B cell (primary cell): ENCODE measurements at regions not wholly inside any gene's neighbourhood (a gene's known extent, or its start where the extent isn't known, plus 50 kb on each side); places are given as distances from the start of the nearest gene placed in this dataset.

Source experiments
- ATAC-seq: fragments of 200-7000 bp; cut with Tn5 transposase; one replicate; pipeline ENCODE4 v1.10.0; 2021; ENCODE audit warnings: low read depth, mild to moderate bottlenecking, moderate number of reproducible peaks, moderate library complexity
- CTCF ChIA-PET: fragments of 350-600 bp; sonication (Branson Sonifier 250); formaldehyde crosslinking; loops from one replicate; lab custom pipeline; 2021; ENCODE audit warnings: antibody characterized with exemption, inconsistent platforms; lab: Charles Lee
- POLR2A ChIA-PET: fragments of 350-600 bp; sonication (Branson Sonifier 250); formaldehyde crosslinking; loops from one replicate; lab custom pipeline; 2021; ENCODE audit warnings: antibody characterized with exemption; lab: Charles Lee
- DNase-seq: peaks from one replicate; pipeline ENCODE4 v3.0.0; 2013
- H2AFZ ChIP-seq: 2 replicates; pipeline ENCODE4 v1.6.1; 2012; ENCODE audit warnings: mild to moderate bottlenecking, low read depth, low read length; ENCODE audit not compliant: insufficient read depth, poor library complexity, severe bottlenecking
- H3K27ac ChIP-seq, 2 donors: 1 replicate in 1 of 2; 2 replicates in 1 of 2; pipeline ENCODE4 v1.5.1; 2012 to 2013; ENCODE audit warnings: low read length in 2 of 2, mild to moderate bottlenecking in 2 of 2, moderate library complexity in 1 of 2
- H3K27me3 ChIP-seq, 4 experiments: fragments of 200-600 bp in 1 of 4; sonication (generic) in 1 of 4; replicated peaks in 1 of 4; 1 replicate in 2 of 4; 2 replicates in 2 of 4; pipeline versions ENCODE4 v1.6.1 to v1.7.0; 2013 to 2016; ENCODE audit warnings: low read length in 3 of 4, mild to moderate bottlenecking in 2 of 4, mixed read lengths in 1 of 4, moderate library complexity in 1 of 4; ENCODE audit not compliant: insufficient read depth in 4 of 4, control insufficient read depth in 3 of 4; ENCODE audit errors: control extremely low read depth in 1 of 4
- H3K36me3 ChIP-seq, 2 experiments: replicated peaks in 1 of 2; 1 replicate in 1 of 2; 2 replicates in 1 of 2; pipeline versions ENCODE4 v1.6.1 to v1.7.1; 2013; ENCODE audit warnings: low read length in 1 of 2; ENCODE audit not compliant: insufficient read depth in 2 of 2, control insufficient read depth in 1 of 2; ENCODE audit errors: control extremely low read depth in 1 of 2, extremely low read depth in 1 of 2
- H3K4me1 ChIP-seq, 2 donors: fragments of 200-600 bp in 1 of 2; sonication (generic) in 1 of 2; 1 replicate in 1 of 2; 2 replicates in 1 of 2; pipeline versions ENCODE4 v1.5.1 to v1.6.1; 2013 to 2017; ENCODE audit warnings: low read length in 2 of 2; ENCODE audit not compliant: control insufficient read depth in 2 of 2, insufficient read depth in 2 of 2
- H3K4me2 ChIP-seq: replicated peaks from 2 replicates; pipeline ENCODE3; 2012; ENCODE audit warnings: mild to moderate bottlenecking, low read depth, low read length; ENCODE audit not compliant: poor library complexity, severe bottlenecking
- H3K4me3 ChIP-seq, 5 experiments: fragments of 200-600 bp in 1 of 5; sonication (generic) in 1 of 5; 1 replicate in 3 of 5; 2 replicates in 2 of 5; pipeline versions ENCODE4 v1.5.1 to v1.7.0; 2011 to 2016; ENCODE audit warnings: low read length in 4 of 5, mild to moderate bottlenecking in 4 of 5, low read depth in 2 of 5, control low read depth in 1 of 5, moderate library complexity in 1 of 5; ENCODE audit not compliant: insufficient read depth in 1 of 5; ENCODE audit errors: control extremely low read depth in 1 of 5, extremely low read depth in 1 of 5
- H3K79me2 ChIP-seq: fragments of 200-600 bp; sonication (generic); one replicate; pipeline ENCODE4 v1.6.0; 2016; ENCODE audit warnings: low read length; ENCODE audit not compliant: control insufficient read depth, insufficient read depth
- H3K9ac ChIP-seq: fragments of 200-600 bp; sonication (generic); 2 replicates; pipeline ENCODE4 v1.6.1; 2017; ENCODE audit warnings: mild to moderate bottlenecking, low read length, moderate library complexity
- H3K9me3 ChIP-seq, 3 donors: one replicate each; pipeline versions ENCODE4 v1.6.1 to v1.7.1; 2013; ENCODE audit warnings: low read length in 2 of 3; ENCODE audit not compliant: control insufficient read depth in 2 of 3, insufficient read depth in 1 of 3; ENCODE audit errors: control extremely low read depth in 1 of 3
- H4K20me1 ChIP-seq: 2 replicates; pipeline ENCODE4 v1.6.0; 2012; ENCODE audit warnings: mild to moderate bottlenecking, low read length; ENCODE audit not compliant: insufficient read depth, control insufficient read depth, poor library complexity, severe bottlenecking
- H3K27ac Mint-ChIP-seq: one replicate; pipeline ENCODE4 v1.8.0; 2021; ENCODE audit warnings: mixed read lengths
- H3K27me3 Mint-ChIP-seq: one replicate; pipeline ENCODE4 v1.8.0; 2021; ENCODE audit warnings: mixed read lengths
- H3K4me1 Mint-ChIP-seq: one replicate; pipeline ENCODE4 v1.8.0; 2021; ENCODE audit warnings: mixed read lengths
- H3K4me3 Mint-ChIP-seq: one replicate; pipeline ENCODE4 v1.8.0; 2021; ENCODE audit warnings: mixed read lengths
- H3K9me3 Mint-ChIP-seq: one replicate; pipeline ENCODE4 v1.8.0; 2022; ENCODE audit warnings: mixed read lengths; ENCODE audit not compliant: insufficient read depth
- CTCF ChIP-seq: fragments of 200-600 bp; IDR thresholded peaks from one replicate; pipeline ENCODE4 v1.8.0; 2022; ENCODE audit warnings: antibody characterized with exemption, mild to moderate bottlenecking
- EZH2 ChIP-seq: IDR thresholded peaks from 2 replicates; pipeline ENCODE4 v1.6.1; 2012; ENCODE audit warnings: borderline replicate concordance, low read depth, mild to moderate bottlenecking, moderate library complexity, low read length; ENCODE audit not compliant: insufficient read depth, poor library complexity, severe bottlenecking
- WGBS: methylation state at CpG from one replicate; pipeline ENCODE4 v1.1.5; 2013; ENCODE audit warnings: missing lambda C conversion rate; ENCODE audit not compliant: insufficient coverage; 5-methylcytosine and 5-hydroxymethylcytosine counted together
- intact Hi-C: fragments of 100-400 bp; cut with micrococcal nuclease; formaldehyde crosslinking; loops from one replicate; pipeline ENCODE4 v1.10.0; 2022

- H3K27me3 ChIP-seq: no peaks in the 10 kb centered on the region
- H3K79me2 ChIP-seq: no peaks in the 10 kb centered on the region
- no peak overlapping the region for H2AFZ ChIP-seq
- H3K4me2 ChIP-seq: no peak overlapping the region
- POLR2A ChIA-PET: no interaction called here
- CTCF ChIA-PET: no interaction called here
- no peak for DNase-seq
- H3K36me3 ChIP-seq: no peaks in the 10 kb centered on the region
- H4K20me1 ChIP-seq: no peaks in the 10 kb centered on the region
- Mint-ChIP-seq H3K27ac (no peak overlapping the region), H3K4me1 (no peaks in the 10 kb centered on the region), H3K4me3 (no peak overlapping the region), H3K9me3 (peaks cover 6% of the 10 kb centered on the region), H3K27me3 (no peaks in the 10 kb centered on the region)
- no peak overlapping the region for H3K4me3 ChIP-seq
- intact Hi-C loops: no loop called here
- no peak overlapping the region for H3K9ac ChIP-seq
- TF ChIP-seq EZH2 (no peak), CTCF (no peak)
- WGBS: 100% methylated on average over 2 of the region's 4 CpGs
- H3K4me1 ChIP-seq: no peaks in the 10 kb centered on the region
- H3K9me3 ChIP-seq: peaks cover 2 to 9% (median 4%) of the 10 kb centered on the region in 3 donors
- H3K27ac ChIP-seq: no peak overlapping the region
- no peak for ATAC-seq
These were observed 88.3 kb upstream of the GRID2 start for GRCh38 chr4:92215476-92215875.

GRCh38 chr4:92231511-92231910, 72.3 kb upstream of the GRID2 start:
- peaks cover 2% of the 10 kb centered on the region for H3K9me3 Mint-ChIP-seq
- no peaks in the 10 kb centered on the region for H3K27me3 Mint-ChIP-seq
- Histone ChIP-seq H3K4me2 (no peak overlapping the region), H3K9ac (no peak overlapping the region), H3K79me2 (no peaks in the 10 kb centered on the region), H3K4me3 (no peak overlapping the region), H3K27me3 (no peaks in the 10 kb centered on the region), H3K9me3 (no peaks in the 10 kb centered on the region), H4K20me1 (no peaks in the 10 kb centered on the region), H3K4me1 (no peaks in the 10 kb centered on the region), H3K27ac (no peak overlapping the region), H3K36me3 (no peaks in the 10 kb centered on the region), H2AFZ (no peak overlapping the region)
- ATAC-seq (no peak), DNase-seq (no peak)
- CTCF ChIA-PET: no interaction called here
- POLR2A ChIA-PET: no interaction called here
- TF ChIP-seq CTCF: no peak
- TF ChIP-seq EZH2: no peak
- no peaks in the 10 kb centered on the region for H3K4me1 Mint-ChIP-seq
- no peak overlapping the region for H3K4me3 Mint-ChIP-seq
- intact Hi-C loops: no loop called here
- H3K27ac Mint-ChIP-seq: no peak overlapping the region
- WGBS: no CpG with 5 or more reads among the region's 1 CpG
